ENCODE measurements at regions not wholly inside any gene's neighbourhood (a gene's known extent, or its start where the extent isn't known, plus 50 kb on each side); places are given as distances from the start of the nearest gene placed in this dataset.

DNA sequence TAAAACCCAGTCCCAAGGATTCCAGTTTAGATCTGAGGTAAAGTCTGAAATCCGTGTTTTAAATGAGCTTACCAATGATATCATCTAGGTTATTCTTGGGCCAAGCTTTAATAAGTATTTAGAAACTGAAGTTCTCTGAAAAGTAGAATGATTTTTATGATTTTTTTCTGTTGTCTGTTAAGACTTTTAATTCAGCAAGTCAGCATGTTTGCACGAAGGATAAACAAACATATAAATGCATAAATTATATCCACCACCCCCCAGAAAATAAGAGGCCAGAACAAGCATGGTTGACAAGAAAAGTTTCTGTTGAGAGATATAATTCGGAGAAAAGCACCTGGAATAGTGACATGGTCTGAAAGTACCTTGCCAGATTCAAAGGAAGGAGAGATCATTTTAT lies 655.7 kb downstream of the NOVA1 start:
- TF ChIP-seq, protein P1, sequence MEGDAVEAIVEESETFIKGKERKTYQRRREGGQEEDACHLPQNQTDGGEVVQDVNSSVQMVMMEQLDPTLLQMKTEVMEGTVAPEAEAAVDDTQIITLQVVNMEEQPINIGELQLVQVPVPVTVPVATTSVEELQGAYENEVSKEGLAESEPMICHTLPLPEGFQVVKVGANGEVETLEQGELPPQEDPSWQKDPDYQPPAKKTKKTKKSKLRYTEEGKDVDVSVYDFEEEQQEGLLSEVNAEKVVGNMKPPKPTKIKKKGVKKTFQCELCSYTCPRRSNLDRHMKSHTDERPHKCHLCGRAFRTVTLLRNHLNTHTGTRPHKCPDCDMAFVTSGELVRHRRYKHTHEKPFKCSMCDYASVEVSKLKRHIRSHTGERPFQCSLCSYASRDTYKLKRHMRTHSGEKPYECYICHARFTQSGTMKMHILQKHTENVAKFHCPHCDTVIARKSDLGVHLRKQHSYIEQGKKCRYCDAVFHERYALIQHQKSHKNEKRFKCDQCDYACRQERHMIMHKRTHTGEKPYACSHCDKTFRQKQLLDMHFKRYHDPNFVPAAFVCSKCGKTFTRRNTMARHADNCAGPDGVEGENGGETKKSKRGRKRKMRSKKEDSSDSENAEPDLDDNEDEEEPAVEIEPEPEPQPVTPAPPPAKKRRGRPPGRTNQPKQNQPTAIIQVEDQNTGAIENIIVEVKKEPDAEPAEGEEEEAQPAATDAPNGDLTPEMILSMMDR (conservative IDR thresholded peaks at IDR 0.05; ENCODE audit: low read depth, low read length): no peak
- no peak overlapping the region for H3K4me3 ChIP-seq (ENCODE audit: low read depth, low read length)
- DNase-seq (ENCODE audit: low read depth): no peak

DNA sequence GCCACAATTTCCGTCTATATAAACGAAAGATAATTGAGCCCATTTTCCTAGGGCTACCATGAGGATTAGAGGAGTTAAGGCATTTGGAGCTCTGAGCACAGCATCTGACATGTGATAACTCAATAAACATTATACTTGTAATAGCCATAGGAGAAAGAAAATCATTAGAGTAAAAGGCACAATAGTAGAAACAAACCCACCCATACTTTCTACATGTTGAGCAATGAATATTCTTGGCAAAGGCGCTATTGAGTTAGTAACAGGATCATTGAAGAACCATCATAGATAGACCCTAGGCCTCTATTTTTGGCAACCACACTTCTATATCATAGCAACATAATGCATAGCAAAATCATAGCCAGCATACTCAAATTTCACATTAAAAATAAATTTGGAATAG lies 664.1 kb downstream of the NOVA1 start:
- no peak overlapping the region for H3K4me3 ChIP-seq (ENCODE audit: low read depth, low read length)
- TF ChIP-seq, protein P1 (conservative IDR thresholded peaks at IDR 0.05; ENCODE audit: low read depth, low read length): no peak
- DNase-seq (ENCODE audit: low read depth): no peak

DNA sequence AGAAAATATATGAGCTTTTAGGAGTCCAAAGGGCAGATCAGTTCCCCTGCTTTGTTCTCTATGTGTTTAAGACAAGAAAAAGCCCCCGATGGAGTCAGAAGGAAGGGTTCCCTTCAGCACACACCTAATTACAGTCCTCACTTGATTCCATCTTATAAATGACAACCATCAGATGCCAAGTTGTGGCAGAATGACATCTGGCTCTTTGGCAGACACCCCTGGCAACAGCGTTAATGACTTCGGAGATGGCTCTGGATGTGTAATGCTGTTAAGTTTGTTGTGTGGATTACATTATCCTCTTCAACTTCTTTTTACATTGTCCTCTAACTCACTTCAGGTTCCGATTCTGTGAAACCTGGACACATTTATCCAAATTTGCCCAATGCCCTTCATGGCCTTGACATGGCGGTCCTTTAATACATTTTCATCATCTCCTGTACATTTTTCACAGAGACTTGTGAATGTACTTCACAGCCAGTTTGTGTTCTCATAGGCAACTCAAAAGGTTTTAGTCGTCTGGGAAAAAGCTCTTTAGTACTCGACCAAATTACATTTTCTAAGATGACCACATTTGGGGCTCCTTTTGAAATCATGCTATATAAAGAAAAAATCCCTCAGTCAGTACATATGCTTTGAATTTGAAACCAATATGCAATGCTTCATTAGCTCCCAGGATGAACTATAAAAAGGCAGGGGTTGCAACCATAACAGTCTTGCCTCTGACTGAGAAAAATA lies 667.8 kb downstream of the NOVA1 start:
- no peak for DNase-seq (ENCODE audit: low read depth)
- TF ChIP-seq, protein P1 (conservative IDR thresholded peaks at IDR 0.05; ENCODE audit: low read depth, low read length): no peak
- H3K4me3 ChIP-seq (ENCODE audit: low read depth, low read length): no peak overlapping the region

DNA sequence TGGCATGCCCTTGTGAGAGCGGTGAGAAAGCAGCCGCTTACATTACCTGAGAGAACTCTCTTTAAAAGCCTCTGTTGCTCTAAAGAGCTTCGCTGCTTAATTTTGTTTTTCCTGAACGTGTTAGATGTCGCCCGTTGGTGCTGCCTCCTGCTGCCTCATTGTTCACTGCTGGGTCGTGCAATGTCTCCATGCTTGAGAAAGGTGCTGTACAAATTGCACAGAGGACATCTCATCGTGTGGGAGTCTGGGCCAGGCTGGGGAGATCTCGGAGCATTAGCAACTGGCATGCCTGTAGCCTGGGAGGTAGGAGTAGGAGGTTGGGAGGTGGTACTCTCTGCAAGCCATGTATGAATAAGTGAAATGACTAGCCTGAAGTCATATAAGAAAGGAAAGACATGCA lies 686.0 kb downstream of the NOVA1 start:
- TF ChIP-seq, protein P1 (conservative IDR thresholded peaks at IDR 0.05; ENCODE audit: low read depth, low read length): no peak
- DNase-seq (ENCODE audit: low read depth): no peak
- no peak overlapping the region for H3K4me3 ChIP-seq (ENCODE audit: low read depth, low read length)

DNA sequence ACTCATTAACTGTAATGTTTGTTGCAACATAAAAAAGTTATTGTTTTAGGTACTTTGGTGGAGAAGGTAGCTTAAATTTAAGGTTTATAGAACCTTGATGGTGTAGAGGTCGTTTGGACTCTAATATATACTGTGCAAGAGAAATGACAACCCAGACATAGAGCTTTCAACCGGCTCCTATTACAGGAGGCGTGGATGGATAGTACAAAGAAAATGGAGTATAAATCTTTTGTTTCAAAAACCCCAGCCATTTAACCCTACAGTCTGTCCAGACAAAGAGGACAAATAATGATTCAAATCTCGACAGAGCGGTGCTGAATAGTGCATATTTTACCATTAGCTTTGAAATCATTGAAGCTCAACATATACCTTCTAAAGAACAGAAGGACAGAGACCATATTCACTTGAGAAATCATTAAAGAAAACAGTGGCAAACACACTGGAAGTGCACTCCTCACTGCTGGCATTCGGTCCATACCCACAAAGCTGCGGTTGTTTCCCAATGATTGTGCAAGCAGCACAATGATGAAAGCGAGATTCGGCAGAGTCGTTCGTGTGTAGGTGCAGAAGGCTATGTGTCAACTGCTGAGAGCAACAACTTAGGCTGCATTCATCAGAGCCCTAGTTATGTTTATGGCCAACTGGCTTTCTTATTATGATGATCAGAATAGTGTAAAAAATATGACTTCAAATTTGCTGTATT lies 688.6 kb downstream of the NOVA1 start:
- H3K4me3 ChIP-seq (ENCODE audit: low read depth, low read length): no peak overlapping the region
- no peak for DNase-seq (ENCODE audit: low read depth)
- TF ChIP-seq, protein P1 (conservative IDR thresholded peaks at IDR 0.05; ENCODE audit: low read depth, low read length): no peak

DNA sequence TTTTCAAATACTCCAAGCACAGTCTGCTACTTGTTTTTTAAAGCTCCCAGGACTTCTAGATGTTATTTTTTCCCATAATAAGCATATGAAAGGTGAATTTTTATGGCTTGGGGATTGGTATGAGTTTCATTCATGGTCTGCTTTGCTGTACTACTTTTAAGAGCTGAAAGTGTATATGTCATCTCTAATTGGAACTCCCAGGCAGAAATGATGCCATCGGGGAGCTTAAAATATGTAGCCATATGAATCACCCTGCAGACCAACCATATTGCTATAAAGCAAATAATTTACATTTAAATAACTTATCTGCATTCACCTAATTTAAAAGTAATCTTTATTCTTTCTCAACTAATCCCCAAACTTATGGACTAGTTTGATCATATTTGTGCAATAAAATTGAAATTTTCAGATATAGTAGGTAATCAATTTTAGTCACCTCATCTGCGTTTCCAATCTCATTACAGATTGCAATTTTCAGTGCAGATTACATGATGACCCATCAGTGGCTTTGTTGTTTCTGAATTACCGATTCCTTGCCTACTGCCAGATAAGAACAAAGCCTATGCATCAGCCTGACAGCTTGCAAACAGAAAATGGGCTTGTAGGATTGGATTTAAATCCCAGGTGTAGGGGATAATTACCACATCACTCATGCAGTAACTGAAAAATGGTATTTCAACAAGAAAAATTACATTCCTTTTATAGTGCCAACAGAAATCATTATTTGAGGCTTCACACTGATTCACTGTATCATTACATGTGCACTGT lies 689.4 kb downstream of the NOVA1 start:
- H3K4me3 ChIP-seq (ENCODE audit: low read depth, low read length): no peak overlapping the region
- no peak for DNase-seq (ENCODE audit: low read depth)
- TF ChIP-seq, protein P1 (conservative IDR thresholded peaks at IDR 0.05; ENCODE audit: low read depth, low read length): no peak

Data from choroid plexus epithelial cell (primary cell).